Breast epithelium (tissue), 4 donors: ENCODE measurements at regions not wholly inside any gene's neighbourhood (a gene's known extent, or its start where the extent isn't known, plus 50 kb on each side); places are given as distances from the start of the nearest gene placed in this dataset.

ENCODE experiments used
- DNase-seq, 2 donors: peaks; one replicate each; pipeline ENCODE4 v3.0.0-alpha.2; 2019; ENCODE audit warnings: low spot score in 2 of 2
- H3K27ac ChIP-seq, 2 donors: fragments of 200-600 bp; sonication (generic) in 1 of 2; one replicate each; pipeline ENCODE4 v1.5.1; 2016 to 2019; ENCODE audit warnings: mild to moderate bottlenecking in 1 of 2
- H3K27me3 ChIP-seq, 2 donors: fragments of 200-600 bp; sonication (generic) in 1 of 2; one replicate each; pipeline versions ENCODE4 v1.5.1 to v1.6.0; 2017 to 2019; ENCODE audit warnings: control low read depth in 1 of 2, mild to moderate bottlenecking in 1 of 2
- H3K36me3 ChIP-seq: fragments of 200-600 bp; one replicate; pipeline ENCODE4 v1.5.1; 2019
- H3K4me1 ChIP-seq, 2 donors: fragments of 200-600 bp; sonication (generic); one replicate each; pipeline ENCODE4 v1.5.1; 2016 to 2019; ENCODE audit warnings: control low read depth in 1 of 2
- H3K4me3 ChIP-seq, 3 donors: fragments of 200-600 bp; sonication (generic); 1 replicate in 2 of 3; 2 replicates in 1 of 3; pipeline ENCODE4 v1.5.1; 2016 to 2019; ENCODE audit warnings: mild to moderate bottlenecking in 3 of 3, moderate library complexity in 2 of 3
- H3K9me3 ChIP-seq, 2 donors: fragments of 200-600 bp; sonication (generic) in 1 of 2; one replicate each; pipeline ENCODE4 v1.5.1; 2016 to 2019; ENCODE audit warnings: control low read depth in 1 of 2
- CTCF ChIP-seq, 3 donors: fragments of 450-650 bp; IDR thresholded peaks; one replicate each; pipeline ENCODE4 v1.5.1; 2016 to 2017; ENCODE audit warnings: antibody characterized with exemption in 3 of 3, mild to moderate bottlenecking in 3 of 3, moderate library complexity in 3 of 3
- POLR2A ChIP-seq: fragments of 450-650 bp; IDR thresholded peaks from one replicate; pipeline ENCODE4 v1.6.1; 2016; ENCODE audit warnings: antibody characterized with exemption, mild to moderate bottlenecking, moderate library complexity
- POLR2AphosphoS5 ChIP-seq, 3 donors: sonication (generic); formaldehyde crosslinking; IDR thresholded peaks; one replicate each; pipeline ENCODE4 v1.6.1; 2017; ENCODE audit warnings: antibody characterized with exemption in 3 of 3
- intact Hi-C: fragments of 100-400 bp; cut with DNase I; formaldehyde crosslinking; loops from one replicate; pipeline ENCODE4 v1.15.1; 2023; ENCODE audit warnings: low total_unique reads

DNA sequence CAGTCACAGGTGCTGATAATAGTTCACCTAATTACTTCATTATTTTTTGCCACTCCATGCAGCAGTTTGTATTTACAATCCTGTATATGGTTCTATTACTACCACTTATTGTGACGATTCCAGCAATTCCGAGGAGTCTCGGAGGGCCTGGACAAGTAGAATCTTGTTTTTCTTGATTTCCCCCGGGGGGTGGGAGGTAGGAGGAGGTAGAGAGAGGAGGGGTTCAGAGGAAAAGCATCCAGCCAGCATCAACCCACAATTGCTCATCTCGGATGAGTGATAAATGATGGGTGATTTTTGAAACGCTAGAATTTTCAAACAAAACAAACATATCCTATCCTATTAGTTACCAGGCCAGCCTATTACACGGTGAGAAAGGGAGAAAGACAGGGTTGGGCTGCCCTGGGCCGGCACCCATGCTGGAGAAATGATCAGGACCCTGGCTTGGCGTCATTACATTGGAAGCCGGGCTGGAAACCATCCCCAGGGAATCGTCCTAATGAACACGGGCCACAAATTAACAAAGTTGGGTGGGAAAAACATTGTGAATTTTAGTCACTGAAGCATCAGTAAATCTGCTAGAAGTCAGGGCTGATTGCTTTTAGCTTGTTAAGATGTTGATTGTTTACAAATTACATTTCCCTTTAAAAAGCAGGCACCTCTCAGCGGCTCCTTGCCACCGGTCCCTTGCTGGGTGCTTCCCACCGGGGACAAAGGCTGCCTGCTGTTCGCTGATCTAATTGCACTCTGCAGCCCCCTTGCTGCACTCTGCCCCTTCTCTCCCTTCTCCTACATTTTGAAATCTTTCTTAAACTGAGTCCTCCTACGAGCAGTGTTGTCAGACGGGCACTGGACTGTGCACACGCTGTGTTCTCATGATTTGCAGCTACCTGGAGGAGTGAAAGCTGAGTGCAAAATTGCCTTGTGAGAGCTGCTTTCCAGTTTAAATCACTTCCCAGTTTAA is 95.5 kb downstream of the FAM204A start:
- TF ChIP-seq POLR2AphosphoS5 (IDR thresholded peaks at IDR 0.05), result no peak
- TF ChIP-seq CTCF (IDR thresholded peaks at IDR 0.05), result no peak
- no peak for TF ChIP-seq POLR2A
- H3K4me3 ChIP-seq, result no peak overlapping the region
- no peaks in the 10 kb centered on the region for H3K9me3 ChIP-seq
- intact Hi-C loops, result loop anchor here (10.0 kb wide), 1 partner anchor 752 kb away; no protein-coding TSS in a partner anchor
- no peaks in the 10 kb centered on the region for H3K36me3 ChIP-seq
- no peak for DNase-seq
- H3K4me1 ChIP-seq, result no peaks in the 10 kb centered on the region
- H3K27me3 ChIP-seq, result peaks cover 0 to 53% of the 10 kb centered on the region in 2 donors
- H3K27ac ChIP-seq, result no peak overlapping the region

GRCh38 chr10:118243907-118244306 is 98.2 kb downstream of the FAM204A start:
- Histone ChIP-seq H3K9me3 (no peaks in the 10 kb centered on the region), H3K27me3 (peaks cover 0 to 68% of the 10 kb centered on the region in 2 donors), H3K36me3 (no peaks in the 10 kb centered on the region), H3K27ac (no peak overlapping the region), H3K4me1 (no peaks in the 10 kb centered on the region), H3K4me3 (no peak overlapping the region)
- no peak for DNase-seq
- TF ChIP-seq CTCF (IDR thresholded peaks at IDR 0.05) (no peak), POLR2AphosphoS5 (IDR thresholded peaks at IDR 0.05) (no peak), POLR2A (no peak)
- intact Hi-C loops, result loop anchor here (10.0 kb wide), 1 partner anchor 749 kb away; no protein-coding TSS in a partner anchor

GRCh38 chr10:118241229-118242137 is 100.6 kb downstream of the FAM204A start:
- TF ChIP-seq POLR2AphosphoS5 (IDR thresholded peaks at IDR 0.05) (peak in 1 of 3 donors; percentile 36), POLR2A (no peak), CTCF (IDR thresholded peaks at IDR 0.05) (peak; percentile 80 to 91 (median 89))
- Histone ChIP-seq H3K4me1 (no peaks in the 10 kb centered on the region), H3K27ac (no peak overlapping the region), H3K4me3 (no peak overlapping the region), H3K9me3 (no peaks in the 10 kb centered on the region), H3K36me3 (no peaks in the 10 kb centered on the region), H3K27me3 (peaks cover 0 to 60% of the 10 kb centered on the region in 2 donors)
- intact Hi-C loops, result loop anchor here (10.0 kb wide), 1 partner anchor 747 kb away; no protein-coding TSS in a partner anchor
- peak; percentile 66 to 81 for DNase-seq

DNA sequence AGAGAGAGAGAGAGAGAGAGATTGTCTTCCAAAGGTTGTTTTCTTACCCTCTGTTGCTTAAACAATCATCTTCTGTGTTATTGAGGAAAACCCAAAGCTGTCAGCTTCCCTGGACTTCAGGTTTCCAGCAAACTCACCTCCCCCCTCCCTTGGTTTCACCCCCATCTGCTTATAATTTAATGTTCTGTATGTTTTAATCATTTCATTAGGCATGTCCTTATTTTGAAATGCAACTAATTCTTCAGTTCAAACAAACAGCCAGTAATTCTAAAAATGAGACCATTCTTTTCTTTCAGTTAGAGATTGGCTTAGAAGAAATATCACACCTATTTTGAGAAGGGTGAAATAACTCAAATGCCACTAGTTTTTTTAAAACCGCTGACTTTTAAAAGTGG is 102.9 kb downstream of the FAM204A start:
- DNase-seq, result no peak
- Histone ChIP-seq H3K36me3 (no peaks in the 10 kb centered on the region), H3K4me1 (no peaks in the 10 kb centered on the region), H3K27me3 (peaks cover 0 to 44% of the 10 kb centered on the region in 2 donors), H3K9me3 (no peaks in the 10 kb centered on the region), H3K4me3 (no peak overlapping the region), H3K27ac (no peak overlapping the region)
- intact Hi-C loops, result no loop called here
- no peak for TF ChIP-seq CTCF (IDR thresholded peaks at IDR 0.05)
- TF ChIP-seq POLR2AphosphoS5 (IDR thresholded peaks at IDR 0.05), result no peak
- no peak for TF ChIP-seq POLR2A
